GM11168 (cell line): ENCODE measurements at regions not wholly inside any gene's neighbourhood (a gene's known extent, or its start where the extent isn't known, plus 50 kb on each side); places are given as distances from the start of the nearest gene placed in this dataset.
"Not testable (repeated sequence)": the region's sequence is repeated elsewhere in the genome, so short reads cannot be mapped to it uniquely, and the experiment has no call there.

ENCODE experiments used
- in situ Hi-C: fragments of 300-500 bp; cut with MboI; formaldehyde crosslinking; loops from one replicate; pipeline ENCODE4 v1.12.0; 2022; ENCODE audit warnings: low sequenced_read_pairs; ENCODE audit not compliant: unreplicated experiment

- in situ Hi-C loops: no loop called here
Measured at GRCh38 chr12:69168363-69168762, 71.0 kb upstream of the CPSF6 start.

- in situ Hi-C loops: no loop called here
Measured at GRCh38 chr12:69168828-69169227, 70.5 kb upstream of the CPSF6 start.

- in situ Hi-C loops: no loop called here
Measured at GRCh38 chr12:69170293-69170692, 69.1 kb upstream of the CPSF6 start.

GRCh38 chr12:69171881-69172280 lies 67.5 kb upstream of the CPSF6 start:
- in situ Hi-C loops: no loop called here

GRCh38 chr12:69172491-69172890 lies 66.9 kb upstream of the CPSF6 start:
- in situ Hi-C loops: no loop called here

- in situ Hi-C loops: no loop called here
Measured at GRCh38 chr12:69173368-69173767, 66.0 kb upstream of the CPSF6 start.

DNA sequence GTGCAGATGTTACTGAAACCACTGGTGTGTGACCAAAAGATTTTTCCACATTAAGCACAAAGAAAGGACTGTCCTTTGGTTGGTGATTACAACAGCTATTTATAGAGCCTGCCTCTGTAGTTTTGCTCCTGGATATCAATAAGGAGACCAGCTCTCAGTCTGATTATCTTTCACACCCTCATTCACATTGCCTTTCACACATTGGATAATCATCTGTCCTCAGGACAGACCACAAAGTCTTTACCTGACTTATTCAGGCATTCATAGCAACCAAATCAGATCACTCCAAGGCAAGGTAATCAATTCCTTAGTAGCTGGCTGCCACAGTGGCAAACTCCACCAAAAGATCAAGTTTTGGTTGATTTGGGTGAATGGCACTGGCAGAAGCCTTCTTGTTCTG lies 59.6 kb upstream of the CPSF6 start:
- in situ Hi-C loops: no loop called here

DNA sequence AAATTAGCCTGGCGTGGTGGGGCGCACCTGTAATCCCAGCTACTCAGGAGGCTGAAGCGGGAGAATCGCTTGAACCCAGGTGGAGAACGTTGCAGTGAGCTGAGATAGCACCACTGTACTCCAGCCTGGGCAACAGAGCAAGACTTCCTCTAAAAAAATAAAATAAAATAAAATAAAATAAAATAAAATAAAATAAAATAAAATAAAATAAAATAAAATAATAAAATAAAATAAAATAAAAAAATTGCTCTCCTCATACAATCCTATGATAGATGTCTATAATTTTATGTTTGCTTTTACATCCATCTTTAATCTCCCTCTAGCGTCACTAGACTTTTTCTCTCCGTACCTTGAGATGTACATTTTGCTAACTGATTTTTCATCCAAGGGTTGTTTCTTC lies 51.8 kb upstream of the CPSF6 start:
- in situ Hi-C loops: not testable (repeated sequence)

DNA sequence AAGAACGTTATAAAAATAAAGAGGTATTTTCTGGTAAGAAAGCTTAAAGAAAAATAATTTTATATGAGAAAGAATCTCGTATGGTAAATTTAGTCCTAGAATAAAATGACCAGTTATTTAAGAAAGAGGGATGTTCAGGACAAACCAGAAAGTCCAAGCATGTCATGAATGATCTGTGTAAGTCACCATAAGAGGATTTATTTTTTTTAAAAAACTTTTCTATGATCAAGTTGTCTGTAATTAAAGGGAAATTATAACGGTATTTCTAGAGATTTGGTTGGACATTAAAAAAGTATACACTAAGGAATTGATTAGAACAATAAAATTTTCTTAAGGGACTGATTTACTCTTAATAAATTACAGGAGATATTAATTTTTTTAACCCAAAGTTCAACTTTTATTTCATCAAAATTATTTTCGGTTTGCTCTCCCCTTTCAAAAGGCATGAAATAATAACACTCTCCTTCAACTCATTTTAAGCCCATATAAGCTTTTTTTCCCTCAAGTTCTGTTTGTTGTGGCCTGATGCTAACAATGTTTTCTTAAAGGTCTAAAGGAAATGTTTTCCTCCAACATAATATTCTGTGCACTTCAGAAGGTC lies 49.9 kb upstream of the CPSF6 start:
- in situ Hi-C loops: no loop called here
